K562 (cell line): ENCODE measurements at regions not wholly inside any gene's neighbourhood (a gene's known extent, or its start where the extent isn't known, plus 50 kb on each side); places are given as distances from the start of the nearest gene placed in this dataset.

Experiments
- ATAC-seq: fragments of 200-7000 bp; cut with Tn5 transposase; 3 replicates; pipeline ENCODE4 v1.9.1; 2020; ENCODE audit warnings: moderate library complexity
- BruUV-seq: library from RNA; stranded (reverse); fragments of 400-500 nt; replicated peaks from 2 replicates; lab custom pipeline; 2021; lab: Mats Ljungman, UMichigan
- CTCF ChIA-PET: fragments of 300-600 bp; formaldehyde crosslinking; extraction: SDS; loops from one replicate; lab custom pipeline; 2021; ENCODE audit warnings: low intra/inter-chr PET ratio; lab: Yijun Ruan, JAX
- POLR2A ChIA-PET: fragments of 300-600, 350-650 bp; sonication (Branson Sonifier 250); formaldehyde crosslinking; extraction: SDS; loops from one replicate; lab custom pipeline; 2021; ENCODE audit warnings: antibody characterized with exemption, inconsistent platforms; lab: Yijun Ruan, JAX
- DNase-seq, 4 experiments: peaks; one replicate each; pipeline versions ENCODE4 v3.0.0 to v3.0.0-alpha.2; 2011 to 2018; ENCODE audit warnings: low spot score in 3 of 4, mixed read lengths in 3 of 4; ENCODE audit errors: extremely low read depth in 1 of 4
- FAIRE-seq: peaks from 2 replicates; lab custom pipeline; 2011; peaks lifted over from hg19 to GRCh38; lab: Jason Lieb, UNC
- H2AFZ ChIP-seq: 2 replicates; pipeline ENCODE4 v1.6.0; 2011; ENCODE audit warnings: low read depth, low read length, control low read depth, inconsistent platforms
- H3K27ac ChIP-seq: fragments of 200-600 bp; 3 replicates; pipeline ENCODE4 v1.8.0; 2011; ENCODE audit warnings: low read depth, mild to moderate bottlenecking, control low read depth, inconsistent platforms, low read length, moderate library complexity, mixed read lengths; ENCODE audit errors: extremely low read depth
- H3K27me3 ChIP-seq, 2 experiments: fragments of 300-600 bp in 1 of 2; 2 replicates in 1 of 2; 3 replicates in 1 of 2; pipeline versions ENCODE4 v1.6.0 to v1.8.0; 2011; ENCODE audit warnings: inconsistent platforms in 2 of 2, low read length in 2 of 2, mild to moderate bottlenecking in 1 of 2, mixed read lengths in 1 of 2, moderate library complexity in 1 of 2; ENCODE audit not compliant: control insufficient read depth in 2 of 2, insufficient read depth in 2 of 2
- H3K36me3 ChIP-seq: fragments of 300-600 bp; 3 replicates; pipeline ENCODE4 v1.8.0; 2011; ENCODE audit warnings: mild to moderate bottlenecking, low read length, inconsistent platforms; ENCODE audit not compliant: control insufficient read depth, insufficient read depth
- H3K4me1 ChIP-seq, 2 experiments: fragments of 200-600 bp in 1 of 2; replicated peaks in 1 of 2; 2 replicates in 1 of 2; 3 replicates in 1 of 2; pipeline versions ENCODE4 v1.5.1 to v1.8.0; 2011; ENCODE audit warnings: inconsistent platforms in 2 of 2, low read length in 2 of 2, mild to moderate bottlenecking in 1 of 2, mixed read lengths in 1 of 2, moderate library complexity in 1 of 2; ENCODE audit not compliant: control insufficient read depth in 2 of 2, insufficient read depth in 2 of 2
- H3K4me2 ChIP-seq: 2 replicates; pipeline ENCODE4 v1.6.1; 2011; ENCODE audit warnings: low read length, control low read depth, inconsistent platforms, mixed read lengths; ENCODE audit not compliant: insufficient read depth
- H3K4me3 ChIP-seq: fragments of 200-600 bp; sonication (generic), shearing (Covaris generic); 2 replicates; pipeline ENCODE4 v1.5.1; 2016; ENCODE audit warnings: control low read depth, inconsistent platforms
- H3K79me2 ChIP-seq: fragments of 200-600 bp; 3 replicates; pipeline ENCODE4 v1.8.0; 2011; ENCODE audit warnings: low read length, inconsistent platforms; ENCODE audit not compliant: control insufficient read depth, insufficient read depth
- H3K9ac ChIP-seq, 2 experiments: 2 replicates each; pipeline versions ENCODE4 v1.6.0 to v1.6.1; 2011; ENCODE audit warnings: low read depth in 2 of 2, low read length in 2 of 2, control low read depth in 1 of 2, inconsistent platforms in 1 of 2, mild to moderate bottlenecking in 1 of 2, mixed read lengths in 1 of 2; ENCODE audit not compliant: insufficient read depth in 1 of 2
- H3K9me1 ChIP-seq: one replicate; pipeline ENCODE4 v1.6.0; 2011; ENCODE audit warnings: inconsistent platforms, mild to moderate bottlenecking, low read length, moderate library complexity; ENCODE audit not compliant: control insufficient read depth, insufficient read depth
- H3K9me3 ChIP-seq: replicated peaks from 2 replicates; pipeline ENCODE4 v1.5.1; 2011; ENCODE audit warnings: low read depth, low read length, inconsistent platforms; ENCODE audit not compliant: control insufficient read depth, insufficient read depth
- H4K20me1 ChIP-seq: replicated peaks from 2 replicates; pipeline ENCODE4 v1.6.1; 2011; ENCODE audit warnings: low read length, inconsistent platforms, mixed read lengths; ENCODE audit not compliant: control insufficient read depth, insufficient read depth
- BRF1 ChIP-seq: IDR thresholded peaks from 3 replicates; pipeline ENCODE4 v1.6.1; 2011; ENCODE audit warnings: borderline replicate concordance, mild to moderate bottlenecking; ENCODE audit not compliant: insufficient read length; ENCODE audit errors: extremely low read depth
- FOXP1 ChIP-seq: sonication (generic); formaldehyde crosslinking; IDR thresholded peaks from 2 replicates; pipeline ENCODE4 v1.8.0; 2022; ENCODE audit warnings: mild to moderate bottlenecking, missing genetic modification reagents
- FUS ChIP-seq: fragments of 200-400 bp; formaldehyde crosslinking; optimal IDR thresholded peaks from 2 replicates; pipeline ENCODE3; 2017; ENCODE audit warnings: low read depth, low read length
- GTF2F1 ChIP-seq: IDR thresholded peaks from 2 replicates; pipeline ENCODE4 v1.6.1; 2011; ENCODE audit warnings: low read depth, low read length, improper control_type of control experiment
- HDAC3 ChIP-seq: fragments of 450-650 bp; IDR thresholded peaks from 2 replicates; pipeline ENCODE4 v1.6.1; 2018; ENCODE audit warnings: borderline replicate concordance, mild to moderate bottlenecking, moderate library complexity; ENCODE audit not compliant: partially characterized antibody
- HES1 ChIP-seq: fragments of 450-650 bp; IDR thresholded peaks from 2 replicates; pipeline ENCODE4 v1.6.1; 2016; ENCODE audit warnings: low read depth, mild to moderate bottlenecking, moderate library complexity
- HIVEP1 ChIP-seq: fragments of 250-450 bp; sonication (Bioruptor Pico); IDR thresholded peaks from 2 replicates; pipeline ENCODE4 v1.4.0; 2020; ENCODE audit warnings: mild to moderate bottlenecking
- MECOM ChIP-seq: fragments of 250-450 bp; sonication (Bioruptor Pico); IDR thresholded peaks from 2 replicates; pipeline ENCODE4 v1.8.0; 2022; ENCODE audit warnings: inconsistent platforms
- MNT ChIP-seq, 2 experiments: fragments of 450-650 bp; conservative IDR thresholded peaks; 2 replicates each; pipeline ENCODE4 v1.6.1; 2017; ENCODE audit warnings: mild to moderate bottlenecking in 2 of 2, moderate library complexity in 2 of 2
- RREB1 ChIP-seq: fragments of 250-450 bp; sonication (Bioruptor Pico); IDR thresholded peaks from 2 replicates; pipeline ENCODE4 v1.4.0; 2020
- ZNF354B ChIP-seq: fragments of 250-450 bp; sonication (Bioruptor Pico); IDR thresholded peaks from 2 replicates; pipeline ENCODE4 v1.4.0; 2020
- ZNF77 ChIP-seq: fragments of 250-450 bp; sonication (Bioruptor Pico); IDR thresholded peaks from 2 replicates; pipeline ENCODE4 v1.5.0; 2020
- WGBS: fragments of 100-300 bp; shearing (Covaris generic); methylation state at CpG from one replicate; pipeline ENCODE4 v1.1.6; 2016; ENCODE audit warnings: low coverage, mixed read lengths; ENCODE audit not compliant: insufficient coverage; ENCODE audit errors: missing lambda C conversion rate; 5-methylcytosine and 5-hydroxymethylcytosine counted together
- in situ Hi-C: fragments of 300-500 bp; cut with MboI; formaldehyde crosslinking; loops from 4 replicates; pipeline ENCODE4 v1.15.0; 2018; ENCODE audit warnings: inconsistent platforms, mixed read lengths
- intact Hi-C: fragments of 100-400 bp; cut with micrococcal nuclease; formaldehyde crosslinking; loops from 2 replicates; pipeline ENCODE4 v1.14.2; 2022
- TF ChIP-seq, protein P1 (sequence below): fragments of 250-450 bp; sonication (Bioruptor Pico); IDR thresholded peaks from 2 replicates; pipeline ENCODE4 v1.5.0; 2021; ENCODE audit warnings: mild to moderate bottlenecking, moderate library complexity

DNA sequence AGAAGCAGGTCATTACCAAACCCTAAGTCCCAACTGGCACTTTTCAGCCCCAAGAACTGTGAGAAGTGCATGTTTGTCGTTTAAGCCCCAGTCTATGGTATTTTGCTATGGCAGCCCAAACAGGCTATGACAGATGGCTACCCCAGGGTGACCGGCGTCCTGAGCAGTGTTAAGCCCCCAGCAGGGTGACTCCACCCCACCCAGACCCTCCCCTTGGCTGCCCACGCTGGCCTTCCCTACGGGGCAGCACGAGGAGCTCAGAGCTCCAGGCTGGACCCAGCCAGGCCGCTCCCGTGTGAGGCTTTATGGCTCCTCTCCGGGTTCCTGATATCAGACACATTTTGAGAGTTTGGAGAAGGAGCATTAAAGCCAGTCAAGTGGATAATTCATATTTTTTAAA, 684.0 kb downstream of the PTPRU start:
- DNase-seq (no peak), FAIRE-seq (no peak)
- Histone ChIP-seq H3K27ac (no peak overlapping the region), H3K36me3 (no peaks in the 10 kb centered on the region), H3K9me1 (no peaks in the 10 kb centered on the region), H3K4me2 (no peak overlapping the region), H4K20me1 (0 out of 2 replicates have a peak, but pooled peaks cover 4% of the 10 kb centered on the region), H3K9me3 (no peaks in the 10 kb centered on the region), H3K9ac (no peak overlapping the region), H3K4me1 (no peaks in the 10 kb centered on the region), H3K4me3 (no peak overlapping the region)
- POLR2A ChIA-PET = no interaction called here
- CTCF ChIA-PET = no interaction called here
- 0% methylated on average over 9 of the region's 9 CpGs for WGBS
- in situ Hi-C loops (no loop called here), intact Hi-C loops (no loop called here)
- TF ChIP-seq HDAC3 = no peak
- no peak for TF ChIP-seq FOXP1
- no peak for TF ChIP-seq HES1
- TF ChIP-seq FUS = no peak
- no peak for TF ChIP-seq MNT (conservative IDR thresholded peaks at IDR 0.05)
- no peak for TF ChIP-seq GTF2F1
- no peak for TF ChIP-seq MECOM
- TF ChIP-seq ZNF77 (CRISPR knock-in tag) = no peak
- TF ChIP-seq, protein P1, sequence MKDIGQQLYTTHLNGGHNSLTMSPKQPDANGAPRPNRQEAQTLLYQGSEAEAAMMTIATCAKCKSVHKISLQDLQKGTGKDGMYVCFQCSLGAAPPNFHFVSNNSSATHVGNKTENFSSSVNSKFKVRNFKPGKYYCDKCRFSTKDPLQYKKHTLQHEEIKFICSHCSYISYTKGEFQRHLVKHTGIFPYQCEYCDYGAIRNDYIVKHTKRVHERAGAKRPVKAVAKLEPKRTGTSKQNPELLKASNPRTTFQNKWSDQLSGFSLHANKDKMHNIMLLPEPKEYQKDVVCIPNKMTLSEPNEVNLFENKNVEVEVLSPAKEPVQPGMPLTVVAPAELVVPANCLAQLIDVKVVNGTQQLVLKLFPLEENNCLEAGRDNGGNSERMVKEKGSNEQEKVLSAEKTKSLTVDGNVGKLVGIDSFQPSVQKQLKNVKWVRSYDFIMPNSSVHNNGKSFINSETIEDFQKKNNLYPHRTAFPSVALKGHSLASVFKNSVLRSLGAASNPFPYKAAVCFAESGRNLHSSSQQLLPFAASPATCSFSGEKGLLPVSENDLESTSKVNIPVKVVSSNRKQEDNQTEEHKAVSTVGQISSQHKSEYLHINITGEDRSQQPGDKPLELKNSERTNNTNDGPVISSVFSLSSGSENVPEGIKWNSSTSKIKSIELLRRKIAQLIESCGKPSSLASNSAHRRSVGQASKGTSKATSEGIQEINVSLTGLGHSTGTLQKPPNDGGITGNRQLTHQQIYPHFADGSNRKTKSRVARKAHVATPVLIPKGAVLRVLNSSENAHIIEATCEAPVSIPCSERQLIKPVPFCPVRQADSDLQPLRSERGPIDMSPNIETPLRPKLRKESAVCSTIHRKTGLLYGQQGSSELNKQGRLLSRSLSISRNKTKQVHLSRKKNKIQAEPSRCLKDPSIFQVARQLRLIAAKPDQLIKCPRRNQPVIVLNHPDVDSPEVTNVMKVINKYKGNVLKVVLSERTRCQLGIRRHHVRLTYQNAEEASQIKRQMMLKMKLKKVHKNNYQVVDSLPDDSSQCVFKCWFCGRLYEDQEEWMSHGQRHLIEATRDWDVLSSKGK (CRISPR knock-in tag) = no peak
- no peak for TF ChIP-seq HIVEP1
- no peak for TF ChIP-seq BRF1
- TF ChIP-seq RREB1 (CRISPR knock-in tag) = no peak
- TF ChIP-seq ZNF354B = no peak
- TF ChIP-seq, all 486 proteins: peak for 0
- H2AFZ ChIP-seq = no peak overlapping the region
- no peaks in the 10 kb centered on the region; a peak in 1 of 5 replicates for H3K27me3 ChIP-seq
- H3K79me2 ChIP-seq = no peaks in the 10 kb centered on the region
- BruUV-seq = no TSS peak
- no peak for ATAC-seq
